ENCODE measurements at regions not wholly inside any gene's neighbourhood (a gene's known extent, or its start where the extent isn't known, plus 50 kb on each side); places are given as distances from the start of the nearest gene placed in this dataset.
"Not testable (repeated sequence)": the region's sequence is repeated elsewhere in the genome, so short reads cannot be mapped to it uniquely, and the experiment has no call there.

GRCh38 chr1:47660622-47661021 is 222.8 kb downstream of the FOXD2 start:
- no peak for DNase-seq (ENCODE audit: low read depth in 2 of 2)

GRCh38 chr1:47661040-47661439 is 223.2 kb downstream of the FOXD2 start:
- DNase-seq (ENCODE audit: low read depth in 2 of 2) = no peak

GRCh38 chr1:47662068-47662467 is 224.2 kb downstream of the FOXD2 start:
- no peak for DNase-seq (ENCODE audit: low read depth in 2 of 2)

- no peak for DNase-seq (ENCODE audit: low read depth in 2 of 2)
Measured at GRCh38 chr1:47663286-47663685, 225.4 kb downstream of the FOXD2 start.

- no peak for DNase-seq (ENCODE audit: low read depth in 2 of 2)
Measured at GRCh38 chr1:47664356-47664755, 226.5 kb downstream of the FOXD2 start.

- not testable (repeated sequence) for DNase-seq (ENCODE audit: low read depth in 2 of 2)
Measured at GRCh38 chr1:47664896-47665295, 227.1 kb downstream of the FOXD2 start.

- no peak for DNase-seq (ENCODE audit: low read depth in 2 of 2)
Measured at GRCh38 chr1:47669081-47669585, 231.3 kb downstream of the FOXD2 start.

GRCh38 chr1:47672622-47673021 is 234.8 kb downstream of the FOXD2 start:
- no peak for DNase-seq (ENCODE audit: low read depth in 2 of 2)

GRCh38 chr1:47674189-47674588 is 236.3 kb downstream of the FOXD2 start:
- no peak for DNase-seq (ENCODE audit: low read depth in 2 of 2)

GRCh38 chr1:47675047-47675675 is 237.3 kb downstream of the FOXD2 start:
- DNase-seq (ENCODE audit: low read depth in 2 of 2) = no peak

- no peak for DNase-seq (ENCODE audit: low read depth in 2 of 2)
Measured at GRCh38 chr1:47675721-47676120, 237.9 kb downstream of the FOXD2 start.

- DNase-seq (ENCODE audit: low read depth in 2 of 2) = no peak
Measured at GRCh38 chr1:47676311-47677054, 238.6 kb downstream of the FOXD2 start.

GRCh38 chr1:47677241-47677940 is 239.5 kb downstream of the FOXD2 start:
- DNase-seq (ENCODE audit: low read depth in 2 of 2) = no peak

- DNase-seq (ENCODE audit: low read depth in 2 of 2) = no peak
Measured at GRCh38 chr1:47678464-47678980, 240.7 kb downstream of the FOXD2 start.

GRCh38 chr1:47679301-47679791 is 241.5 kb downstream of the FOXD2 start:
- DNase-seq (ENCODE audit: low read depth in 2 of 2) = no peak

GRCh38 chr1:47679826-47680225 is 242.0 kb downstream of the FOXD2 start:
- DNase-seq (ENCODE audit: low read depth in 2 of 2) = no peak

GRCh38 chr1:47680815-47681475 is 243.1 kb downstream of the FOXD2 start:
- no peak for DNase-seq (ENCODE audit: low read depth in 2 of 2)

- DNase-seq (ENCODE audit: low read depth in 2 of 2) = no peak
Measured at GRCh38 chr1:47681735-47682134, 243.9 kb downstream of the FOXD2 start.

GRCh38 chr1:47682198-47682597 is 244.4 kb downstream of the FOXD2 start:
- DNase-seq (ENCODE audit: low read depth in 2 of 2) = no peak

- no peak for DNase-seq (ENCODE audit: low read depth in 2 of 2)
Measured at GRCh38 chr1:47682786-47683350, 245.0 kb downstream of the FOXD2 start.

GRCh38 chr1:47683401-47683800 is 245.6 kb downstream of the FOXD2 start:
- DNase-seq (ENCODE audit: low read depth in 2 of 2) = no peak

Measured in fibroblast of skin of left quadriceps (primary cell).